ENCODE measurements at regions not wholly inside any gene's neighbourhood (a gene's known extent, or its start where the extent isn't known, plus 50 kb on each side); places are given as distances from the start of the nearest gene placed in this dataset.

- Mint-ChIP-seq H3K4me3 (no peak overlapping the region), H3K36me3 (ENCODE audit: low read depth) (no peaks in the 10 kb centered on the region), H3K9me3 (peaks cover 7% of the 10 kb centered on the region), H3K27ac (ENCODE audit: unreplicated experiment) (no peak overlapping the region), H3K27me3 (ENCODE audit: low read depth) (no peaks in the 10 kb centered on the region), H3K4me1 (no peaks in the 10 kb centered on the region)
- DNase-seq (ENCODE audit: low read depth, low spot score) = no peak
- TF ChIP-seq CTCF (conservative IDR thresholded peaks at IDR 0.05) = no peak
These were observed 458.4 kb downstream of the CD83 start for GRCh38 chr6:14575961-14576360.

- H3K36me3 Mint-ChIP-seq (ENCODE audit: low read depth) = no peaks in the 10 kb centered on the region
These were observed 461.4 kb downstream of the CD83 start for GRCh38 chr6:14578994-14579393.

GRCh38 chr6:14582749-14583148 lies 465.2 kb downstream of the CD83 start:
- H3K9me3 Mint-ChIP-seq = no peaks in the 10 kb centered on the region
- no peak overlapping the region for H3K4me3 Mint-ChIP-seq
- no peak overlapping the region for H3K27ac Mint-ChIP-seq (ENCODE audit: unreplicated experiment)
- no peaks in the 10 kb centered on the region for H3K27me3 Mint-ChIP-seq (ENCODE audit: low read depth)
- TF ChIP-seq CTCF (conservative IDR thresholded peaks at IDR 0.05) = no peak
- H3K36me3 Mint-ChIP-seq (ENCODE audit: low read depth) = no peaks in the 10 kb centered on the region
- no peak for DNase-seq (ENCODE audit: low read depth, low spot score)
- H3K4me1 Mint-ChIP-seq = no peaks in the 10 kb centered on the region

More at GRCh38 chr6:14578994-14579393, 461.4 kb downstream of the CD83 start:
- H3K4me3 Mint-ChIP-seq = no peak overlapping the region
- H3K9me3 Mint-ChIP-seq = peaks cover 7% of the 10 kb centered on the region
- H3K4me1 Mint-ChIP-seq = no peaks in the 10 kb centered on the region
- no peak for TF ChIP-seq CTCF (conservative IDR thresholded peaks at IDR 0.05)
- no peak for DNase-seq (ENCODE audit: low read depth, low spot score)
- H3K27me3 Mint-ChIP-seq (ENCODE audit: low read depth) = no peaks in the 10 kb centered on the region
- no peak overlapping the region for H3K27ac Mint-ChIP-seq (ENCODE audit: unreplicated experiment)

GRCh38 chr6:14583826-14584225 lies 466.3 kb downstream of the CD83 start:
- H3K4me3 Mint-ChIP-seq = no peak overlapping the region
- no peak overlapping the region for H3K27ac Mint-ChIP-seq (ENCODE audit: unreplicated experiment)
- no peak for TF ChIP-seq CTCF (conservative IDR thresholded peaks at IDR 0.05)

GRCh38 chr6:14584450-14584849 lies 466.9 kb downstream of the CD83 start:
- Mint-ChIP-seq H3K27ac (ENCODE audit: unreplicated experiment) (no peak overlapping the region), H3K9me3 (peaks cover under 1% of the 10 kb centered on the region), H3K36me3 (ENCODE audit: low read depth) (peaks cover under 1% of the 10 kb centered on the region)

More at GRCh38 chr6:14583826-14584225, 466.3 kb downstream of the CD83 start:
- Mint-ChIP-seq H3K36me3 (ENCODE audit: low read depth) (no peaks in the 10 kb centered on the region), H3K4me1 (no peaks in the 10 kb centered on the region), H3K27me3 (ENCODE audit: low read depth) (no peaks in the 10 kb centered on the region), H3K9me3 (no peaks in the 10 kb centered on the region)
- DNase-seq (ENCODE audit: low read depth, low spot score) = no peak

More at GRCh38 chr6:14584450-14584849, 466.9 kb downstream of the CD83 start:
- Mint-ChIP-seq H3K4me3 (no peak overlapping the region), H3K4me1 (no peaks in the 10 kb centered on the region), H3K27me3 (ENCODE audit: low read depth) (peaks cover under 1% of the 10 kb centered on the region)
- no peak for TF ChIP-seq CTCF (conservative IDR thresholded peaks at IDR 0.05)
- DNase-seq (ENCODE audit: low read depth, low spot score) = no peak
